ENCODE measurements at regions not wholly inside any gene's neighbourhood (a gene's known extent, or its start where the extent isn't known, plus 50 kb on each side); places are given as distances from the start of the nearest gene placed in this dataset.

DNA sequence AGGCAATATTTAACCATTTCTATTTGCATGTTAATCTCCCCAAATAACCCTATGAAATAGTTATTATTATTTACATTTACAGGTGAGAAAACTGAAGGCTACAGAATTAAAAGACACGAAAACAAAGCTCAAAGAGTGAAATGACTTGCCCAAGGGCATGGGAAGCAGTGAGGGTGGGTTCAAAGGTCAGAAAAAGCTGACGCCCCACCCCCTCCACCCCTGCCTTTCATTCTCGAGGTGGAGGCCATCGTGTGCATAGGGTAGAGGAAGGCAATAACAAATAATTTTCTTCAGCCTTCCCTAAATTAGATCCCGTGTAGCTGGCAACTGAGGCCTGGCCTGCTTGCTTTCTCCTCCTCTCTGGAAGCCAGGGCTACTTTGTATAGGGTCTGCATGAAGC lies 56.1 kb upstream of the RBFOX2 start:
- Histone ChIP-seq H3K4me2 (ENCODE audit: control insufficient read depth, extremely low read depth, insufficient read depth, low read depth, low read length) (no peak overlapping the region), H3K9me1 (ENCODE audit: control insufficient read depth, extremely low read depth, insufficient read depth, low read length) (no peaks in the 10 kb centered on the region), H3K27me3 (ENCODE audit: control insufficient read depth, extremely low read depth, insufficient read depth, low read length) (no peaks in the 10 kb centered on the region), H3K4me3 (ENCODE audit: control insufficient read depth in 2 of 3, extremely low read depth in 1 of 3, insufficient read depth in 2 of 3, low read depth in 1 of 3, low read length in 3 of 3) (no peak overlapping the region), H3K4me1 (ENCODE audit: control insufficient read depth, extremely low read depth, insufficient read depth, low read length) (no peaks in the 10 kb centered on the region), H3K36me3 (ENCODE audit: control insufficient read depth in 2 of 2, extremely low read depth in 1 of 2, insufficient read depth in 2 of 2, low read length in 2 of 2) (no peaks in the 10 kb centered on the region), H3K79me2 (ENCODE audit: control insufficient read depth, insufficient read depth, low read length) (no peaks in the 10 kb centered on the region), H3K9me3 (ENCODE audit: control insufficient read depth, low read depth, low read length) (no peaks in the 10 kb centered on the region), H3K9ac (ENCODE audit: control insufficient read depth, extremely low read depth, insufficient read depth, low read length) (no peak overlapping the region), H4K20me1 (ENCODE audit: control insufficient read depth, extremely low read depth, insufficient read depth, low read length) (no peaks in the 10 kb centered on the region), H2AFZ (ENCODE audit: control insufficient read depth, low read length) (no peak overlapping the region), H3K27ac (ENCODE audit: control insufficient read depth, insufficient read depth, low read length) (no peak overlapping the region)
- TF ChIP-seq EZH2 (IDR thresholded peaks at IDR 0.05; ENCODE audit: low read length) = no peak
- TF ChIP-seq, protein P1, sequence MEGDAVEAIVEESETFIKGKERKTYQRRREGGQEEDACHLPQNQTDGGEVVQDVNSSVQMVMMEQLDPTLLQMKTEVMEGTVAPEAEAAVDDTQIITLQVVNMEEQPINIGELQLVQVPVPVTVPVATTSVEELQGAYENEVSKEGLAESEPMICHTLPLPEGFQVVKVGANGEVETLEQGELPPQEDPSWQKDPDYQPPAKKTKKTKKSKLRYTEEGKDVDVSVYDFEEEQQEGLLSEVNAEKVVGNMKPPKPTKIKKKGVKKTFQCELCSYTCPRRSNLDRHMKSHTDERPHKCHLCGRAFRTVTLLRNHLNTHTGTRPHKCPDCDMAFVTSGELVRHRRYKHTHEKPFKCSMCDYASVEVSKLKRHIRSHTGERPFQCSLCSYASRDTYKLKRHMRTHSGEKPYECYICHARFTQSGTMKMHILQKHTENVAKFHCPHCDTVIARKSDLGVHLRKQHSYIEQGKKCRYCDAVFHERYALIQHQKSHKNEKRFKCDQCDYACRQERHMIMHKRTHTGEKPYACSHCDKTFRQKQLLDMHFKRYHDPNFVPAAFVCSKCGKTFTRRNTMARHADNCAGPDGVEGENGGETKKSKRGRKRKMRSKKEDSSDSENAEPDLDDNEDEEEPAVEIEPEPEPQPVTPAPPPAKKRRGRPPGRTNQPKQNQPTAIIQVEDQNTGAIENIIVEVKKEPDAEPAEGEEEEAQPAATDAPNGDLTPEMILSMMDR (optimal IDR thresholded peaks at IDR 0.05 in 1 of 3, IDR thresholded peaks at IDR 0.05 in 1 of 3, conservative IDR thresholded peaks at IDR 0.05 in 1 of 3; ENCODE audit: extremely low read depth in 1 of 3, insufficient read depth in 2 of 3, low read length in 3 of 3) = no peak
- dilution Hi-C loops (cut with MboI; ENCODE audit: extremely low pct_ligation_motif_present, low sequenced_read_pairs) = no loop called here
- DNase-seq (ENCODE audit: low read depth, low spot score) (no peak), FAIRE-seq (no peak)

DNA sequence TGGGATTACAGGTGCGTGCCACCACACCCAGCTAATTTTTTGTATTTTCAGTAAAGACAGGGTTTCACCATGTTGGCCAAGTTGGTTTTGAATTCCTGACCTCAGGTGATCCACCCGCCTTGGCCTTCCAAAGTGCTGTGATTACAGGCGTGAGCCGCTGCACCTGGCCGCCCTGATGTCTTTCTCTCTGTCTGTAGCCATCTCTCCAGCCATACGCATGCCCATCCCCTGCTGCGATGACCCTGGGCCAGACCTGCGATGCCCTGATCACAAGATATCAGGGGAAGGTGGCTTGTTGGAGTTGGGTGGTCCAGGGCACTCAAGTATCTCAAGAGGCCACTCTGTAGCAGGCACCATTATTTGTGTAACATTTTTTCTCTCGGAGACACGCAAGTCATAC lies 54.4 kb upstream of the RBFOX2 start:
- no peak for DNase-seq (ENCODE audit: low read depth, low spot score)
- no peaks in the 10 kb centered on the region for H3K36me3 ChIP-seq (ENCODE audit: control insufficient read depth in 2 of 2, extremely low read depth in 1 of 2, insufficient read depth in 2 of 2, low read length in 2 of 2)
- no peak overlapping the region for H2AFZ ChIP-seq (ENCODE audit: control insufficient read depth, low read length)
- no peak overlapping the region for H3K4me2 ChIP-seq (ENCODE audit: control insufficient read depth, extremely low read depth, insufficient read depth, low read depth, low read length)
- H3K9me1 ChIP-seq (ENCODE audit: control insufficient read depth, extremely low read depth, insufficient read depth, low read length) = no peaks in the 10 kb centered on the region
- no peak for TF ChIP-seq EZH2 (IDR thresholded peaks at IDR 0.05; ENCODE audit: low read length)
- TF ChIP-seq, protein P1 (optimal IDR thresholded peaks at IDR 0.05 in 1 of 3, IDR thresholded peaks at IDR 0.05 in 1 of 3, conservative IDR thresholded peaks at IDR 0.05 in 1 of 3; ENCODE audit: extremely low read depth in 1 of 3, insufficient read depth in 2 of 3, low read length in 3 of 3) = no peak
- no peaks in the 10 kb centered on the region for H3K27me3 ChIP-seq (ENCODE audit: control insufficient read depth, extremely low read depth, insufficient read depth, low read length)
- H4K20me1 ChIP-seq (ENCODE audit: control insufficient read depth, extremely low read depth, insufficient read depth, low read length) = no peaks in the 10 kb centered on the region
- dilution Hi-C loops (cut with MboI; ENCODE audit: extremely low pct_ligation_motif_present, low sequenced_read_pairs) = no loop called here
- H3K4me1 ChIP-seq (ENCODE audit: control insufficient read depth, extremely low read depth, insufficient read depth, low read length) = no peaks in the 10 kb centered on the region
- no peaks in the 10 kb centered on the region for H3K79me2 ChIP-seq (ENCODE audit: control insufficient read depth, insufficient read depth, low read length)
- H3K9ac ChIP-seq (ENCODE audit: control insufficient read depth, extremely low read depth, insufficient read depth, low read length) = no peak overlapping the region
- H3K4me3 ChIP-seq (ENCODE audit: control insufficient read depth in 2 of 3, extremely low read depth in 1 of 3, insufficient read depth in 2 of 3, low read depth in 1 of 3, low read length in 3 of 3) = no peak overlapping the region
- no peak overlapping the region for H3K27ac ChIP-seq (ENCODE audit: control insufficient read depth, insufficient read depth, low read length)
- FAIRE-seq = no peak
- no peaks in the 10 kb centered on the region for H3K9me3 ChIP-seq (ENCODE audit: control insufficient read depth, low read depth, low read length)

Measured in keratinocyte (primary cell).